Esophagus muscularis mucosa (tissue), 4 donors: ENCODE measurements at regions not wholly inside any gene's neighbourhood (a gene's known extent, or its start where the extent isn't known, plus 50 kb on each side); places are given as distances from the start of the nearest gene placed in this dataset.

ENCODE experiments used
- EP300 ChIP-seq: sonication (generic); formaldehyde crosslinking; IDR thresholded peaks from one replicate; pipeline ENCODE4 v1.6.1; 2017; ENCODE audit warnings: antibody characterized with exemption
- POLR2A ChIP-seq: fragments of 450-650 bp; IDR thresholded peaks from one replicate; pipeline ENCODE4 v1.6.1; 2017; ENCODE audit warnings: antibody characterized with exemption, moderate library complexity, mild to moderate bottlenecking, low read depth
- TF ChIP-seq, protein P1 (sequence below), 3 experiments: fragments of 200-600 bp in 2 of 3; fragments of 450-650 bp in 1 of 3; sonication (generic) in 2 of 3; IDR thresholded peaks; one replicate each; pipeline ENCODE4 v1.5.1; 2017 to 2019; ENCODE audit warnings: antibody characterized with exemption in 3 of 3, mild to moderate bottlenecking in 2 of 3, moderate library complexity in 1 of 3

DNA sequence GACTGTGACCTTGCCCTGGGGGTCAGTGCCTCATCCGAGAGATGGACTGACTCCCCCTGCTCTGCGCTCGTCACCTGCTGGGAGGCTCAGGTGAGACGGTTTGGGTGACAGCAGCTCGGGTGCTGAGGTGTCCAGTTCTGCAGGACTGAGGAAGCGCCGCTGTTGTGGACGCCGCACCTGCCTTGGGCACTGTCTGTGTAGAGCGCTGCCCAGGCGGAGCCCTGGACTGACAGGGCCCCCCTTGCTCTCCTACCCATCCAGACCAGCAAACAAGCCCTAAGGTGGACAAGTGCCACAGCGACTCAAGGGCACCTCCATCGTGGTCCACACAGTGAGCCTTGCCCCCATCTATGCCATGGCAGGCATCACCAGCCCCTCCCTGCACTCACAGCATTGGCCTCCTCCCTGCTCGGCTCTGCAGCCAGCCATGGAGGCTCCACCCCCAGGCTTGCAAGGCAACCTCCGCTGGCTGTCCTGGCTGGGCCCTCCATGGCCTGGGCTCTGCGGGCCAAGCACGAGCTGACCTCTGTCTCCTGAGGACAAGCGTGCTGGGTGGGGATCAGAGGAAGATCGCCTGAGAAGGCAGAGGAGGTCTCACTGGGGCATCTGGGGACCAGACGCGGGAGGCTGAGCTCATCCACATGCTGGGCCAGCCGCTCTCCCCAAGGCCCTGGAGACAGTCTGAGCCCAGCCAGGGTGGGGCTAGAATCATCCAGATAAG is 87.1 kb upstream of the COL5A1 start:
- TF ChIP-seq EP300, result no peak
- TF ChIP-seq, protein P1, sequence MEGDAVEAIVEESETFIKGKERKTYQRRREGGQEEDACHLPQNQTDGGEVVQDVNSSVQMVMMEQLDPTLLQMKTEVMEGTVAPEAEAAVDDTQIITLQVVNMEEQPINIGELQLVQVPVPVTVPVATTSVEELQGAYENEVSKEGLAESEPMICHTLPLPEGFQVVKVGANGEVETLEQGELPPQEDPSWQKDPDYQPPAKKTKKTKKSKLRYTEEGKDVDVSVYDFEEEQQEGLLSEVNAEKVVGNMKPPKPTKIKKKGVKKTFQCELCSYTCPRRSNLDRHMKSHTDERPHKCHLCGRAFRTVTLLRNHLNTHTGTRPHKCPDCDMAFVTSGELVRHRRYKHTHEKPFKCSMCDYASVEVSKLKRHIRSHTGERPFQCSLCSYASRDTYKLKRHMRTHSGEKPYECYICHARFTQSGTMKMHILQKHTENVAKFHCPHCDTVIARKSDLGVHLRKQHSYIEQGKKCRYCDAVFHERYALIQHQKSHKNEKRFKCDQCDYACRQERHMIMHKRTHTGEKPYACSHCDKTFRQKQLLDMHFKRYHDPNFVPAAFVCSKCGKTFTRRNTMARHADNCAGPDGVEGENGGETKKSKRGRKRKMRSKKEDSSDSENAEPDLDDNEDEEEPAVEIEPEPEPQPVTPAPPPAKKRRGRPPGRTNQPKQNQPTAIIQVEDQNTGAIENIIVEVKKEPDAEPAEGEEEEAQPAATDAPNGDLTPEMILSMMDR (IDR thresholded peaks at IDR 0.05), result no peak
- no peak for TF ChIP-seq POLR2A
